ENCODE measurements at regions not wholly inside any gene's neighbourhood (a gene's known extent, or its start where the extent isn't known, plus 50 kb on each side); places are given as distances from the start of the nearest gene placed in this dataset.

- WGBS (ENCODE audit: insufficient coverage) = no CpG with 5 or more reads among the region's 2 CpGs
- H3K36me3 ChIP-seq (ENCODE audit: control insufficient read depth, insufficient read depth, low read length) = no peaks in the 10 kb centered on the region
- no peak overlapping the region for H3K4me3 ChIP-seq (ENCODE audit: low read depth, low read length)
- no peaks in the 10 kb centered on the region for H3K9me3 ChIP-seq (ENCODE audit: control insufficient read depth, insufficient read depth, low read length)
- no peaks in the 10 kb centered on the region for H3K27me3 ChIP-seq (ENCODE audit: control insufficient read depth, insufficient read depth, low read length)
- H3K27ac ChIP-seq (ENCODE audit: low read depth, low read length) = no peak overlapping the region
- H3K4me1 ChIP-seq (ENCODE audit: control insufficient read depth, insufficient read depth, low read length) = peaks cover 8% of the 10 kb centered on the region
- peak in 1 of 6 donors; percentile 45 for DNase-seq (ENCODE audit: low read depth in 4 of 6, low spot score in 6 of 6)
Observed at GRCh38 chr15:85906640-85907039, 111.9 kb upstream of the KLHL25 start.

DNA sequence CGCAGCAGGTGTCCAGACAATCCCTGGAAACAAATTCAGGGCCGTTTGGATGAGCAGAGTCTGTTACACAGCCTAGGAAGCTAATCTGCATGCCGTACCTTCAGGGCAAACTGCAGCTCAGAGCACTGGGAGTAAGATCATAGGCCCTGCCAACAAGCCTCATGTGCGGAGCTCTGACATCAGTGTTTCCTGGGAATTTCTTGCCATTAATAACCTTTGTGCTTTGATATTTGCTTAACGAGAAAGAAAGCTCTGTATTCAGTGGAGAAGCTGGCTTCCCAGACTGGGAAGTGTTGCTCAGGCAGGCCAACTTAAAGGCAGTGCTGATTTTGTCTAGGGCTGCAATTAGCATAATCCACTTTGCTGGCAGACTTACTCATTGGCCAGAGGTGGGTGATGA, 116.1 kb upstream of the KLHL25 start:
- no peaks in the 10 kb centered on the region for H3K9me3 ChIP-seq (ENCODE audit: control insufficient read depth, insufficient read depth, low read length)
- no peaks in the 10 kb centered on the region for H3K27me3 ChIP-seq (ENCODE audit: control insufficient read depth, insufficient read depth, low read length)
- peak in 2 of 6 donors; percentile 56 to 76 for DNase-seq (ENCODE audit: low read depth in 4 of 6, low spot score in 6 of 6)
- H3K4me1 ChIP-seq (ENCODE audit: control insufficient read depth, insufficient read depth, low read length) = peaks cover 5% of the 10 kb centered on the region
- no peaks in the 10 kb centered on the region for H3K36me3 ChIP-seq (ENCODE audit: control insufficient read depth, insufficient read depth, low read length)
- no peak overlapping the region for H3K27ac ChIP-seq (ENCODE audit: low read depth, low read length)
- no peak overlapping the region for H3K4me3 ChIP-seq (ENCODE audit: low read depth, low read length)
- WGBS (ENCODE audit: insufficient coverage) = 39% methylated on average over 5 of the region's 5 CpGs

DNA sequence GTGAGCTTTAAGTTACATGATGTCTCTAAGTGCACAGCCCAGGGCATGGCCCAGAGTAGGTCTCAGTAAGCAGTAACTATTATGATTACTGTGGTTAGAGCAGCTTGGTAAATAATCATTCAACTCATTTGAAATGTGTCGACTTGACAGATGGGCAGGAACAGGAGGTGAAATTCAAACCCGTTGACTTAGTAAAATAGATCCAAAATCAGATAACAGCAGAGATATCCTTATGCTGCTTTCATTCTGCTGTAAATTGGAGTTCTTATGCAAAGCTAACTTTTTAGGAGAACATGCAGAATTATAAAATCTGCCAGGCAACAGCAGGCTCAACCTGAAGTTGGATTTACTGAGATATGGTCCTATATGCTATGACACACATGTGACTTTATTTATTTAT, 118.7 kb upstream of the KLHL25 start:
- WGBS (ENCODE audit: insufficient coverage) = 87% methylated on average over 2 of the region's 2 CpGs
- Histone ChIP-seq H3K4me3 (ENCODE audit: low read depth, low read length) (no peak overlapping the region), H3K27ac (ENCODE audit: low read depth, low read length) (no peak overlapping the region), H3K9me3 (ENCODE audit: control insufficient read depth, insufficient read depth, low read length) (no peaks in the 10 kb centered on the region), H3K27me3 (ENCODE audit: control insufficient read depth, insufficient read depth, low read length) (no peaks in the 10 kb centered on the region), H3K36me3 (ENCODE audit: control insufficient read depth, insufficient read depth, low read length) (no peaks in the 10 kb centered on the region), H3K4me1 (ENCODE audit: control insufficient read depth, insufficient read depth, low read length) (no peaks in the 10 kb centered on the region)
- peak in 1 of 6 donors; percentile 83 for DNase-seq (ENCODE audit: low read depth in 4 of 6, low spot score in 6 of 6)

DNA sequence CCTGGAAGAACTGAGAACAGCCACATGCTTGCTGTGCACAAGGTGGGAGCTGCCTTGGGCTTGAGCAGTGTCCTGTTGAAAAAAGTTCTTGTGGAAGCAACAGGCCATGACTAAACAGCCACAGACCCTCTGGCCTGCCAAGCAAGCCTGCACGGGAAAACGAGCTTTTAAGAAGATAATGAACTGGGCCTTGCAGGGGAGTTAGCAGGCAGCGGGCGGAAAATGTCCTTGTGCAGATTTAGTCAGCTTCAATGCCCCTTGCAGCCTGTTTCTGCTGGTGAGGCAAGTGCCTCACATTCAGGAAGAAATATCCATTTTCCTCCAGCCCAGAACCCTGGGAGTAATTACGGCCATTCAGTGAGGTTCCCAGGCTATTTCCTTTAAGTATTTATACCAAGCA, 126.2 kb upstream of the KLHL25 start:
- Histone ChIP-seq H3K36me3 (ENCODE audit: control insufficient read depth, insufficient read depth, low read length) (no peaks in the 10 kb centered on the region), H3K27me3 (ENCODE audit: control insufficient read depth, insufficient read depth, low read length) (no peaks in the 10 kb centered on the region), H3K4me3 (ENCODE audit: low read depth, low read length) (no peak overlapping the region), H3K4me1 (ENCODE audit: control insufficient read depth, insufficient read depth, low read length) (peaks cover 4% of the 10 kb centered on the region), H3K27ac (ENCODE audit: low read depth, low read length) (no peak overlapping the region), H3K9me3 (ENCODE audit: control insufficient read depth, insufficient read depth, low read length) (no peaks in the 10 kb centered on the region)
- 16% methylated on average over 4 of the region's 5 CpGs for WGBS (ENCODE audit: insufficient coverage)
- peak in 2 of 6 donors; percentile 52 to 82 for DNase-seq (ENCODE audit: low read depth in 4 of 6, low spot score in 6 of 6)

DNA sequence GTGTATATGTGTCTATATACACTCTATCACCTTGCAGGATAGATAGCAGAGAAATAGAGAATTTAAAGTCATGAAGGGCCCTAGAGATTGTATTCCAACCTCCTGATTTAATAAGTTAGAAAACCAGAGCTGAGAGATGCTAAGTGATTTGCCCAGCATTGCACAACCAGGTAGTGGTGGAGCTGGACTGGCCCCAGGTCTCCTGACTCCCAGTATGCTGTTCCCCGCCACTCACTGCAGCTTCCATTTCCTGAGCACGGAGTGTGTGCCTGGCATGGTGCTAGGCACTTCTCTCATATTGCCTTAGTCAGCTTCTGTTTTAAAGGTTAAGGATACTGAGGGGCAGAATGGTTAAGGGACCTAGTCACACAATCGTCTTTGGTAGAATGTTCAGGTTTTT, 129.4 kb upstream of the KLHL25 start:
- WGBS (ENCODE audit: insufficient coverage) = 100% methylated on average over 2 of the region's 3 CpGs
- H3K27me3 ChIP-seq (ENCODE audit: control insufficient read depth, insufficient read depth, low read length) = no peaks in the 10 kb centered on the region
- no peak overlapping the region for H3K4me3 ChIP-seq (ENCODE audit: low read depth, low read length)
- H3K36me3 ChIP-seq (ENCODE audit: control insufficient read depth, insufficient read depth, low read length) = no peaks in the 10 kb centered on the region
- H3K4me1 ChIP-seq (ENCODE audit: control insufficient read depth, insufficient read depth, low read length) = peaks cover 4% of the 10 kb centered on the region
- no peak overlapping the region for H3K27ac ChIP-seq (ENCODE audit: low read depth, low read length)
- DNase-seq (ENCODE audit: low read depth in 4 of 6, low spot score in 6 of 6) = no peak
- H3K9me3 ChIP-seq (ENCODE audit: control insufficient read depth, insufficient read depth, low read length) = no peaks in the 10 kb centered on the region

DNA sequence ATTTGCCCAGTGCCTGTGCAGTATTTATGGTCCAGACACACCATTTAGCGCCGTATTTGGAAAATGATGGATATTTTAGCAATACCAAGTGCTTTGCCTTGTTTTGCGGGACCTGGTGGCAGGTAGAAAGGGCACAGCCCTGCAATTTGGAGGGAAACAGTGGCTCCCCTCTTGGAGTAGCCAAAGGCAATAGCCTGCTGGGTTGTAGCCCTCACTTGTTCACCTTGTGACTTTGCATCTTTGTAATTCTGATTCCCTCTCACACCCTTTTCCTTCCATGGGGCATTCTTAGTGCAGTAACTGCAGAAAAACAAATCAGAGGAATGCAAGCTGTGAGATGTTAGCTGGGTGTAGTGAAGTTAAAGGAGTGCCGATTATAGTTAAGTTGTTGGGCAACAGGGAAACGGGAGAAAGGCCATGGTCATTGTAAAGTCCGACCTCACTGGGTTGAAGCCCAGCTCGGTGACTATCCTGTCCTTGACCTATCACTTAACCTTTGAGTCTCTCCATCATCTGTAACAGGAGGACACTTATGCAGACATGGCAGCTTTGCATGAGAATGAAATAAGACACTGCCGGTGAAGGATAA, 131.0 kb upstream of the KLHL25 start:
- Histone ChIP-seq H3K27ac (ENCODE audit: low read depth, low read length) (no peak overlapping the region), H3K9me3 (ENCODE audit: control insufficient read depth, insufficient read depth, low read length) (no peaks in the 10 kb centered on the region), H3K36me3 (ENCODE audit: control insufficient read depth, insufficient read depth, low read length) (no peaks in the 10 kb centered on the region), H3K4me3 (ENCODE audit: low read depth, low read length) (no peak overlapping the region), H3K4me1 (ENCODE audit: control insufficient read depth, insufficient read depth, low read length) (peaks cover 4% of the 10 kb centered on the region), H3K27me3 (ENCODE audit: control insufficient read depth, insufficient read depth, low read length) (no peaks in the 10 kb centered on the region)
- no peak for DNase-seq (ENCODE audit: low read depth in 4 of 6, low spot score in 6 of 6)
- WGBS (ENCODE audit: insufficient coverage) = 77% methylated on average over 7 of the region's 8 CpGs

DNA sequence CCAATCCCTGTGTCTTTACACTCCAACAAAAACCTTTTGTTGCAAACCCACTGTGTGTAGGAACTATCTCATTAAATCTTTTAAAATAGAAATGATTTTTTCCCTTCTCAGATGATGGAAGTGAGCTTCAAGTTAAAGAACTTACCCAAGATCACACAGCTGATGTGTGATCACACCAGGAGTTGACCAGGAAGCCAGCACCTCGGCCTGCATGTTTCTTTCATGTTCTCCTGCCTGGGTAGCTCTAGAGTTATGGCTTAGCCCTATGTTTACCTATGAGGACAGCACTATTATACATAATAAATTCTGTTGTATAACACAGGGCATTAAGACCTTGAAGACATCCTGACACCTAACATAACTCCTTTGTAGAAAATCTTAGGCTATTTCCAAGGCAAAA, 132.1 kb upstream of the KLHL25 start:
- DNase-seq (ENCODE audit: low read depth in 4 of 6, low spot score in 6 of 6) = no peak
- Histone ChIP-seq H3K27ac (ENCODE audit: low read depth, low read length) (no peak overlapping the region), H3K4me3 (ENCODE audit: low read depth, low read length) (no peak overlapping the region), H3K9me3 (ENCODE audit: control insufficient read depth, insufficient read depth, low read length) (no peaks in the 10 kb centered on the region), H3K4me1 (ENCODE audit: control insufficient read depth, insufficient read depth, low read length) (no peaks in the 10 kb centered on the region), H3K36me3 (ENCODE audit: control insufficient read depth, insufficient read depth, low read length) (no peaks in the 10 kb centered on the region), H3K27me3 (ENCODE audit: control insufficient read depth, insufficient read depth, low read length) (no peaks in the 10 kb centered on the region)
- no CpG with 5 or more reads among the region's 1 CpG for WGBS (ENCODE audit: insufficient coverage)

DNA sequence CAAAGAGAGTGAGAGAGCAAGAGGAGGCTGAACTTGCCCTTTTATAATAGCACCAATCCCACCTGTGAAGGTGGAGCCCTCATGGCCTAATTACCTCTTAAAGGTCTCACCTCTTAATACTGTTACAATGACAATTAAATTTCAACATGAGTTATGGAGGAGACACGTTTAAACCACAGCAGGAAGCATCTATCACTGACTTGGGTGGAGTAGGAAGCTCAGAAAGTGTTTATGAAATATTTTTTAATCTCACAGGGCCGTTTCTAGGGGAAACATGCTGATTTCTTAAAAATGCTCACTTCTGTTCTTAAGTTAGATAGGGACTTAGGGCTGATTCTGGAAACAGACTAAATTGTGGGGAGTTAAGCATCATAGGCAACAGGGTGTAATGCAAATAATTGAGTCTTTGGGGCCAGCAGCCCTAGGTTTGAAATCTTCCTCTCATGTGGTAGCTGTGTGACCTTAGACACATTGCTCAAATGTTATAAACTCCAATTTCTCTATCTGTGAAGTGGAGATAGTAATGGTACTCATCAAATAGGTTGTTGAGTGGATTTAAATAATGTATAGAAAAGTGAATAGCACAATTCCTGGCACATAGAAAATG, 133.3 kb upstream of the KLHL25 start:
- DNase-seq (ENCODE audit: low read depth in 4 of 6, low spot score in 6 of 6) = no peak

DNA sequence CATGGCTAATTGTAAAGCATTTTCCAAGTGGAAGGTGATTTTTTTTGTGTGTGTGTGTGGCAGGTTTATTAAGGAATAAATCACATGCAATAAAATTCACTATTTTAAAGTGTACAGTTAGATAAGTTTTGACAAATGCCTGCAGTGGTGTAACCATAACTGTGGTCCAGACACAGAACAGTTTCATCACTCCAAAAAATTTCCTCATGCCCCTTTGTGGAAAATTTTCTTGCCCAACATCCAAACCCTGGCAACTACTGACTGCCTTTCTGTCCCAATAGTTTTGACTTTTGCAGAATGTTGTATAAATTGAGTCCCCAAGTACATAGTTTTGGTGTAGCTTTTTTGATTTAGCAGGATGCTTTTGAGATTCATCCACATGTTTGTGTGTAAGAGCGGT, 135.1 kb upstream of the KLHL25 start:
- no peak overlapping the region for H3K27ac ChIP-seq (ENCODE audit: low read depth, low read length)
- H3K36me3 ChIP-seq (ENCODE audit: control insufficient read depth, insufficient read depth, low read length) = no peaks in the 10 kb centered on the region
- DNase-seq (ENCODE audit: low read depth in 4 of 6, low spot score in 6 of 6) = no peak
- no CpG with 5 or more reads among the region's 1 CpG for WGBS (ENCODE audit: insufficient coverage)
- H3K4me1 ChIP-seq (ENCODE audit: control insufficient read depth, insufficient read depth, low read length) = no peaks in the 10 kb centered on the region
- no peak overlapping the region for H3K4me3 ChIP-seq (ENCODE audit: low read depth, low read length)
- H3K27me3 ChIP-seq (ENCODE audit: control insufficient read depth, insufficient read depth, low read length) = no peaks in the 10 kb centered on the region
- no peaks in the 10 kb centered on the region for H3K9me3 ChIP-seq (ENCODE audit: control insufficient read depth, insufficient read depth, low read length)

More for the DNA sequence above, 133.3 kb upstream of the KLHL25 start:
- 100% methylated on average over 1 of the region's 2 CpGs for WGBS (ENCODE audit: insufficient coverage)
- H3K27ac ChIP-seq (ENCODE audit: low read depth, low read length) = no peak overlapping the region
- no peaks in the 10 kb centered on the region for H3K27me3 ChIP-seq (ENCODE audit: control insufficient read depth, insufficient read depth, low read length)
- H3K36me3 ChIP-seq (ENCODE audit: control insufficient read depth, insufficient read depth, low read length) = no peaks in the 10 kb centered on the region
- no peak overlapping the region for H3K4me3 ChIP-seq (ENCODE audit: low read depth, low read length)
- no peaks in the 10 kb centered on the region for H3K9me3 ChIP-seq (ENCODE audit: control insufficient read depth, insufficient read depth, low read length)
- no peaks in the 10 kb centered on the region for H3K4me1 ChIP-seq (ENCODE audit: control insufficient read depth, insufficient read depth, low read length)

DNA sequence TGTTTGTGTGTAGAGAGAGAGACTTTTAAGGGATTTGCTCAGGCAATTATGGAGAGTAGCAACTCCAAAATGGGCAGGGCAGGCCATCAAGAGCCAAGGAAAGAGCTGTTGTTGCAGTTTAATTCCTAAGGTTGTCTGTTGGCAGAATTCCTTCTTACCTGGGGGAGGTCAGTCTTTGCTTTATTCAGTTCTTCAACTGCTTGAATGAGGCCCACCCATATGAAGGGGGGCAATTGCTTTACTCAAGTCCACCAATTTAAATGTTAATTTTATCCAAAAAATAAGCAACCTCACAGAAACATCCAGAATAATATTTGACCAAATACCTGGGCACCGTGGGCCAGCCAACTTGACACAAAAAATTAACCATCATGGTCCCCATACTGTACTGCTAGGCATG, 137.7 kb upstream of the KLHL25 start:
- H3K27me3 ChIP-seq (ENCODE audit: control insufficient read depth, insufficient read depth, low read length) = no peaks in the 10 kb centered on the region
- no peaks in the 10 kb centered on the region for H3K36me3 ChIP-seq (ENCODE audit: control insufficient read depth, insufficient read depth, low read length)
- H3K4me3 ChIP-seq (ENCODE audit: low read depth, low read length) = no peak overlapping the region
- WGBS (ENCODE audit: insufficient coverage) = 93% methylated on average over 1 of the region's 1 CpG
- H3K9me3 ChIP-seq (ENCODE audit: control insufficient read depth, insufficient read depth, low read length) = no peaks in the 10 kb centered on the region
- H3K4me1 ChIP-seq (ENCODE audit: control insufficient read depth, insufficient read depth, low read length) = no peaks in the 10 kb centered on the region
- no peak for DNase-seq (ENCODE audit: low read depth in 4 of 6, low spot score in 6 of 6)
- no peak overlapping the region for H3K27ac ChIP-seq (ENCODE audit: low read depth, low read length)
